Activated naive CD8-positive, alpha-beta T cell treated with anti-CD3 and anti-CD28 coated beads, Interleukin-2, amount 50 U/mL, for 24 hours (primary cell): ENCODE measurements at regions not wholly inside any gene's neighbourhood (a gene's known extent, or its start where the extent isn't known, plus 50 kb on each side); places are given as distances from the start of the nearest gene placed in this dataset.
"Not testable (repeated sequence)": the region's sequence is repeated elsewhere in the genome, so short reads cannot be mapped to it uniquely, and the experiment has no call there.

ENCODE experiments used
- ATAC-seq: fragments of 150-1000 bp; cut with Tn5 transposase; one replicate; pipeline ENCODE4 v1.10.0; 2021
- DNase-seq: peaks from one replicate; pipeline ENCODE4 v3.0.0; 2021
- H3K27ac Mint-ChIP-seq: one replicate; pipeline ENCODE4 v1.8.0; 2021; ENCODE audit warnings: mild to moderate bottlenecking, mixed read lengths
- H3K27me3 Mint-ChIP-seq: one replicate; pipeline ENCODE4 v1.8.0; 2021; ENCODE audit warnings: mixed read lengths
- H3K36me3 Mint-ChIP-seq: one replicate; pipeline ENCODE4 v1.8.0; 2021; ENCODE audit warnings: low read depth, mixed read lengths
- H3K4me1 Mint-ChIP-seq: one replicate; pipeline ENCODE4 v1.8.0; 2021; ENCODE audit warnings: mixed read lengths
- H3K4me3 Mint-ChIP-seq: one replicate; pipeline ENCODE4 v1.8.0; 2021; ENCODE audit warnings: mild to moderate bottlenecking, moderate library complexity, mixed read lengths
- H3K9me3 Mint-ChIP-seq: one replicate; pipeline ENCODE4 v1.8.0; 2021; ENCODE audit warnings: mixed read lengths

- H3K36me3 Mint-ChIP-seq: no peaks in the 10 kb centered on the region
- ATAC-seq: no peak
- no peak overlapping the region for H3K27ac Mint-ChIP-seq
- no peak for DNase-seq
- no peaks in the 10 kb centered on the region for H3K4me1 Mint-ChIP-seq
- peaks cover 4% of the 10 kb centered on the region for H3K9me3 Mint-ChIP-seq
- no peaks in the 10 kb centered on the region for H3K27me3 Mint-ChIP-seq
- no peak overlapping the region for H3K4me3 Mint-ChIP-seq
Measured at GRCh38 chr13:67395577-67395976, 165.4 kb upstream of the PCDH9 start.

- no peaks in the 10 kb centered on the region for H3K27me3 Mint-ChIP-seq
- ATAC-seq (no peak), DNase-seq (no peak)
- H3K4me3 Mint-ChIP-seq: no peak overlapping the region
- H3K36me3 Mint-ChIP-seq: no peaks in the 10 kb centered on the region
- no peaks in the 10 kb centered on the region for H3K9me3 Mint-ChIP-seq
- no peak overlapping the region for H3K27ac Mint-ChIP-seq
- H3K4me1 Mint-ChIP-seq: no peaks in the 10 kb centered on the region
Measured at GRCh38 chr13:67392014-67392413, 161.9 kb upstream of the PCDH9 start.

GRCh38 chr13:67390462-67391086 lies 160.4 kb upstream of the PCDH9 start:
- DNase-seq: no peak
- H3K4me1 Mint-ChIP-seq: no peaks in the 10 kb centered on the region
- no peak overlapping the region for H3K27ac Mint-ChIP-seq
- H3K27me3 Mint-ChIP-seq: no peaks in the 10 kb centered on the region
- no peak overlapping the region for H3K4me3 Mint-ChIP-seq
- no peak for ATAC-seq
- H3K36me3 Mint-ChIP-seq: no peaks in the 10 kb centered on the region
- H3K9me3 Mint-ChIP-seq: peaks cover 5% of the 10 kb centered on the region

GRCh38 chr13:67389171-67389570 lies 159.0 kb upstream of the PCDH9 start:
- DNase-seq (no peak), ATAC-seq (no peak)
- no peaks in the 10 kb centered on the region for H3K36me3 Mint-ChIP-seq
- H3K4me3 Mint-ChIP-seq: no peak overlapping the region
- no peaks in the 10 kb centered on the region for H3K27me3 Mint-ChIP-seq
- H3K9me3 Mint-ChIP-seq: peaks cover 5% of the 10 kb centered on the region
- no peaks in the 10 kb centered on the region for H3K4me1 Mint-ChIP-seq
- H3K27ac Mint-ChIP-seq: no peak overlapping the region

- H3K27ac Mint-ChIP-seq: not testable (repeated sequence)
Measured at GRCh38 chr13:67383109-67383757, 153.1 kb upstream of the PCDH9 start.

GRCh38 chr13:67377919-67378318 lies 147.8 kb upstream of the PCDH9 start:
- ATAC-seq (no peak), DNase-seq (no peak)
- Mint-ChIP-seq H3K4me1 (no peaks in the 10 kb centered on the region), H3K36me3 (no peaks in the 10 kb centered on the region), H3K27me3 (no peaks in the 10 kb centered on the region), H3K27ac (no peak overlapping the region), H3K4me3 (no peak overlapping the region), H3K9me3 (peaks cover 5% of the 10 kb centered on the region)

More at GRCh38 chr13:67383109-67383757, 153.1 kb upstream of the PCDH9 start:
- H3K36me3 Mint-ChIP-seq, DNase-seq, H3K27me3 Mint-ChIP-seq, H3K9me3 Mint-ChIP-seq, H3K4me1 Mint-ChIP-seq, ATAC-seq, H3K4me3 Mint-ChIP-seq: not testable (repeated sequence)

- Mint-ChIP-seq H3K9me3 (no peaks in the 10 kb centered on the region), H3K36me3 (no peaks in the 10 kb centered on the region), H3K27me3 (no peaks in the 10 kb centered on the region), H3K4me1 (no peaks in the 10 kb centered on the region), H3K4me3 (no peak overlapping the region), H3K27ac (no peak overlapping the region)
- DNase-seq: no peak
- no peak for ATAC-seq
Measured at GRCh38 chr13:67374391-67374790, 144.3 kb upstream of the PCDH9 start.

- Mint-ChIP-seq H3K36me3 (no peaks in the 10 kb centered on the region), H3K4me3 (no peak overlapping the region), H3K9me3 (no peaks in the 10 kb centered on the region), H3K27ac (no peak overlapping the region), H3K4me1 (no peaks in the 10 kb centered on the region), H3K27me3 (no peaks in the 10 kb centered on the region)
- no peak for ATAC-seq
- DNase-seq: no peak
Measured at GRCh38 chr13:67372868-67373464, 142.8 kb upstream of the PCDH9 start.

- DNase-seq: no peak
- Mint-ChIP-seq H3K9me3 (peaks cover 3% of the 10 kb centered on the region), H3K4me3 (no peak overlapping the region), H3K27ac (no peak overlapping the region), H3K27me3 (no peaks in the 10 kb centered on the region), H3K36me3 (no peaks in the 10 kb centered on the region), H3K4me1 (no peaks in the 10 kb centered on the region)
- ATAC-seq: no peak
Measured at GRCh38 chr13:67369895-67370660, 139.9 kb upstream of the PCDH9 start.

- Mint-ChIP-seq H3K27me3 (no peaks in the 10 kb centered on the region), H3K4me3 (no peak overlapping the region), H3K27ac (no peak overlapping the region), H3K9me3 (peaks cover 5% of the 10 kb centered on the region), H3K4me1 (no peaks in the 10 kb centered on the region), H3K36me3 (no peaks in the 10 kb centered on the region)
- DNase-seq (no peak), ATAC-seq (no peak)
Measured at GRCh38 chr13:67367399-67367798, 137.3 kb upstream of the PCDH9 start.

- DNase-seq: no peak
Measured at GRCh38 chr13:67366533-67366932, 136.4 kb upstream of the PCDH9 start.

GRCh38 chr13:67355812-67356476 lies 125.8 kb upstream of the PCDH9 start:
- no peaks in the 10 kb centered on the region for H3K27me3 Mint-ChIP-seq
- H3K36me3 Mint-ChIP-seq: no peaks in the 10 kb centered on the region
- H3K4me3 Mint-ChIP-seq: no peak overlapping the region
- H3K4me1 Mint-ChIP-seq: no peaks in the 10 kb centered on the region
- H3K27ac Mint-ChIP-seq: no peak overlapping the region
- H3K9me3 Mint-ChIP-seq: no peaks in the 10 kb centered on the region
- ATAC-seq (no peak), DNase-seq (no peak)

More at GRCh38 chr13:67366533-67366932, 136.4 kb upstream of the PCDH9 start:
- no peaks in the 10 kb centered on the region for H3K27me3 Mint-ChIP-seq
- H3K4me3 Mint-ChIP-seq: no peak overlapping the region
- no peak for ATAC-seq
- no peaks in the 10 kb centered on the region for H3K36me3 Mint-ChIP-seq
- no peak overlapping the region for H3K27ac Mint-ChIP-seq
- H3K9me3 Mint-ChIP-seq: peaks cover 5% of the 10 kb centered on the region
- no peaks in the 10 kb centered on the region for H3K4me1 Mint-ChIP-seq

- Mint-ChIP-seq H3K27ac (no peak overlapping the region), H3K4me3 (no peak overlapping the region), H3K9me3 (no peaks in the 10 kb centered on the region), H3K4me1 (no peaks in the 10 kb centered on the region), H3K27me3 (no peaks in the 10 kb centered on the region), H3K36me3 (no peaks in the 10 kb centered on the region)
- ATAC-seq (no peak), DNase-seq (no peak)
Measured at GRCh38 chr13:67353941-67354340, 123.8 kb upstream of the PCDH9 start.

GRCh38 chr13:67353031-67353430 lies 122.9 kb upstream of the PCDH9 start:
- H3K4me3 Mint-ChIP-seq: no peak overlapping the region
- no peaks in the 10 kb centered on the region for H3K4me1 Mint-ChIP-seq
- DNase-seq: no peak
- no peaks in the 10 kb centered on the region for H3K36me3 Mint-ChIP-seq
- H3K27ac Mint-ChIP-seq: no peak overlapping the region
- no peaks in the 10 kb centered on the region for H3K9me3 Mint-ChIP-seq
- ATAC-seq: no peak
- H3K27me3 Mint-ChIP-seq: no peaks in the 10 kb centered on the region
